Hepatocyte (in vitro differentiated cells): ENCODE measurements at regions not wholly inside any gene's neighbourhood (a gene's known extent, or its start where the extent isn't known, plus 50 kb on each side); places are given as distances from the start of the nearest gene placed in this dataset.

Source experiments
- DNase-seq: peaks from one replicate; pipeline ENCODE4 v3.0.0-alpha.2; 2016; ENCODE audit warnings: low spot score
- H2AFZ ChIP-seq: fragments of 200-600 bp; sonication (generic); 2 replicates; pipeline ENCODE4 v1.6.0; 2016; ENCODE audit warnings: antibody characterized with exemption, mild to moderate bottlenecking
- H3K27ac ChIP-seq: fragments of 200-600 bp; sonication (generic); 2 replicates; pipeline ENCODE4 v1.5.1; 2016; ENCODE audit warnings: mild to moderate bottlenecking
- H3K27me3 ChIP-seq: fragments of 200-600 bp; sonication (generic); 2 replicates; pipeline ENCODE4 v1.6.1; 2016
- H3K36me3 ChIP-seq: fragments of 200-600 bp; sonication (generic); replicated peaks from 2 replicates; pipeline ENCODE4 v1.5.1; 2016; ENCODE audit warnings: low read depth; ENCODE audit not compliant: insufficient read depth
- H3K4me1 ChIP-seq: fragments of 200-600 bp; sonication (generic); 2 replicates; pipeline ENCODE4 v1.5.1; 2016; ENCODE audit warnings: mild to moderate bottlenecking, moderate library complexity; ENCODE audit not compliant: insufficient read depth
- H3K4me2 ChIP-seq: fragments of 200-600 bp; sonication (generic); 2 replicates; pipeline ENCODE4 v1.6.0; 2016
- H3K4me3 ChIP-seq: fragments of 200-600 bp; sonication (generic); 2 replicates; pipeline ENCODE4 v1.5.1; 2016; ENCODE audit warnings: mild to moderate bottlenecking
- H3K79me2 ChIP-seq: fragments of 200-600 bp; sonication (generic); 2 replicates; pipeline ENCODE4 v1.6.0; 2017; ENCODE audit warnings: mild to moderate bottlenecking
- H3K9me2 ChIP-seq: fragments of 200-600 bp; sonication (generic); replicated peaks from 2 replicates; pipeline ENCODE4 v1.6.0; 2017; ENCODE audit warnings: mild to moderate bottlenecking; ENCODE audit not compliant: insufficient read depth
- H3K9me3 ChIP-seq: fragments of 200-600 bp; sonication (generic); 2 replicates; pipeline ENCODE4 v1.5.1; 2016; ENCODE audit warnings: low read depth, mild to moderate bottlenecking
- H4K20me1 ChIP-seq: fragments of 200-600 bp; sonication (generic); 2 replicates; pipeline ENCODE4 v1.6.0; 2016; ENCODE audit warnings: mild to moderate bottlenecking; ENCODE audit not compliant: insufficient read depth, poor library complexity, severe bottlenecking
- CTCF ChIP-seq: fragments of 200-600 bp; sonication (generic); IDR thresholded peaks from 2 replicates; pipeline ENCODE4 v1.5.1; 2016; ENCODE audit warnings: antibody characterized with exemption, mild to moderate bottlenecking; ENCODE audit not compliant: poor library complexity
- EZH2 ChIP-seq: fragments of 200-600 bp; sonication (generic); IDR thresholded peaks from 2 replicates; pipeline ENCODE4 v1.6.1; 2016; ENCODE audit warnings: antibody characterized with exemption, mild to moderate bottlenecking, borderline replicate concordance
- EZH2phosphoT487 ChIP-seq: fragments of 200-600 bp; sonication (generic); IDR thresholded peaks from one replicate; pipeline ENCODE4 v1.6.1; 2018; ENCODE audit warnings: antibody characterized with exemption, mild to moderate bottlenecking, low read depth, moderate library complexity; ENCODE audit not compliant: unreplicated experiment, severe bottlenecking
- WGBS: methylation state at CpG from one replicate; pipeline ENCODE4 v1.1.6; 2016; ENCODE audit warnings: low lambda C conversion rate; ENCODE audit errors: missing lambda C conversion rate; 5-methylcytosine and 5-hydroxymethylcytosine counted together

- 52% methylated on average over 3 of the region's 3 CpGs for WGBS
- no peak for DNase-seq
- no peak overlapping the region for H2AFZ ChIP-seq
- H3K36me3 ChIP-seq = no peaks in the 10 kb centered on the region
- H3K27ac ChIP-seq = no peak overlapping the region
- H3K9me2 ChIP-seq = no peaks in the 10 kb centered on the region
- H3K27me3 ChIP-seq = no peaks in the 10 kb centered on the region
- H3K9me3 ChIP-seq = no peaks in the 10 kb centered on the region
- no peak for TF ChIP-seq CTCF
- no peak overlapping the region for H3K4me2 ChIP-seq
- H4K20me1 ChIP-seq = no peaks in the 10 kb centered on the region
- H3K4me1 ChIP-seq = no peaks in the 10 kb centered on the region
- H3K79me2 ChIP-seq = no peaks in the 10 kb centered on the region
- no peak overlapping the region for H3K4me3 ChIP-seq
Observed at GRCh38 chr5:155915601-155916000, 411.4 kb upstream of the SGCD start.

GRCh38 chr5:155919126-155919525, 407.8 kb upstream of the SGCD start:
- Histone ChIP-seq H3K4me3 (no peak overlapping the region), H3K27me3 (no peaks in the 10 kb centered on the region), H3K4me1 (no peaks in the 10 kb centered on the region), H3K79me2 (no peaks in the 10 kb centered on the region), H3K9me3 (no peaks in the 10 kb centered on the region), H3K4me2 (no peak overlapping the region), H3K27ac (no peak overlapping the region), H2AFZ (no peak overlapping the region), H3K9me2 (no peaks in the 10 kb centered on the region), H3K36me3 (no peaks in the 10 kb centered on the region), H4K20me1 (no peaks in the 10 kb centered on the region)
- 83% methylated on average over 2 of the region's 2 CpGs for whole genome bisulfite sequencing
- no peak for DNase-seq
- TF ChIP-seq CTCF = no peak
- no peak for TF ChIP-seq EZH2

DNA sequence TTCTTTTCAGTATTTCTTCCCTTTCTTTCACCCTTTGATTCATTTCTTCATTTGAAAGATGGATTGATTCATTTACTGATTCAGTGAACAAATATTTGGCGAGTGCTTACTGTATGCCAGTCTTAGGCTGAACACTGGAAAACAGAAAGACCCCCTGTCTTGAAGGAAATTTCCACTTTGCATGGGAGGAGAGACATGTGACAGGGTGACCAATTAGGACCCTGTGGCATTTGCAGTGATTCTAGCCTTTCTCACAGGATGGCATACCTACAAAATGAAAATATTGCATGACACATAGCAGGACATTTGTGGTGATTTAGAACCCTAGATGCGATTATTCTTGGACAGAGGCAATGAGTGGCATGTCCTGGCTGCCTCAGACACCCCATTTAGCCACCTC, 407.2 kb upstream of the SGCD start:
- DNase-seq = no peak
- H3K27me3 ChIP-seq = no peaks in the 10 kb centered on the region
- H3K36me3 ChIP-seq = no peaks in the 10 kb centered on the region
- H3K4me2 ChIP-seq = no peak overlapping the region
- no peak overlapping the region for H3K4me3 ChIP-seq
- TF ChIP-seq EZH2phosphoT487 (no peak), CTCF (no peak), EZH2 (no peak)
- H3K79me2 ChIP-seq = no peaks in the 10 kb centered on the region
- WGBS = 91% methylated on average over 2 of the region's 2 CpGs
- H3K27ac ChIP-seq = no peak overlapping the region
- no peak overlapping the region for H2AFZ ChIP-seq
- H3K9me2 ChIP-seq = no peaks in the 10 kb centered on the region
- no peaks in the 10 kb centered on the region for H3K9me3 ChIP-seq
- H3K4me1 ChIP-seq = no peaks in the 10 kb centered on the region
- H4K20me1 ChIP-seq = no peaks in the 10 kb centered on the region

- H3K27ac ChIP-seq = no peak overlapping the region
- H3K27me3 ChIP-seq = no peaks in the 10 kb centered on the region
- H3K4me1 ChIP-seq = no peaks in the 10 kb centered on the region
- no peak overlapping the region for H3K4me3 ChIP-seq
- no peaks in the 10 kb centered on the region for H4K20me1 ChIP-seq
- WGBS = 88% methylated on average over 3 of the region's 3 CpGs
- TF ChIP-seq CTCF (no peak), EZH2phosphoT487 (no peak), EZH2 (no peak)
- no peaks in the 10 kb centered on the region for H3K9me2 ChIP-seq
- no peak for DNase-seq
- no peak overlapping the region for H3K4me2 ChIP-seq
- no peak overlapping the region for H2AFZ ChIP-seq
- H3K36me3 ChIP-seq = no peaks in the 10 kb centered on the region
- H3K79me2 ChIP-seq = no peaks in the 10 kb centered on the region
- no peaks in the 10 kb centered on the region for H3K9me3 ChIP-seq
Observed at GRCh38 chr5:155921621-155922020, 405.3 kb upstream of the SGCD start.
